HG02588 (cell line): ENCODE measurements at regions not wholly inside any gene's neighbourhood (a gene's known extent, or its start where the extent isn't known, plus 50 kb on each side); places are given as distances from the start of the nearest gene placed in this dataset.

Experiments
- ATAC-seq: cut with Tn5 transposase; IDR thresholded peaks from one replicate; pipeline ENCODE4 v1.9.1; 2021; ENCODE audit warnings: mild to moderate bottlenecking, moderate library complexity; ENCODE audit not compliant: unreplicated experiment

DNA sequence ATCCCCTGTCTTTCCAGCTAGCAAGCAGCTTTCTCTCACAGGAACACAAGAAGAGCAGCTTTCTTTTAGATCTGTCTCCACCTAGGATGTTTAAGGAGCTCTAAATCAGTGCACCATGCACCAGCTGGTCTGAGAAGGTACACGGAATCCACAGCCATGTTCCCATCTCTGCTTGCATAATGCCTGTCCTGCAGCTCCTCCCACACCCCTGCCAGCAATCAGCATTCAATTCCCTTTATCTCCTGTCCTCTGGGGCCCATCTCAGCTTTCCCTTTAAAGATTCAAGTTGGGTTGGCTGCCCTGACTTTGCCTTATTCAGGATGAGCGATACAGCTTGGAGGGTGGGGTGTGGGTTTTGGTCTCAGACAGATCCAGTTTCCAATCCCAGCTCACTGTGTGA, 826.3 kb downstream of the BCL11B start:
- ATAC-seq: no peak

DNA sequence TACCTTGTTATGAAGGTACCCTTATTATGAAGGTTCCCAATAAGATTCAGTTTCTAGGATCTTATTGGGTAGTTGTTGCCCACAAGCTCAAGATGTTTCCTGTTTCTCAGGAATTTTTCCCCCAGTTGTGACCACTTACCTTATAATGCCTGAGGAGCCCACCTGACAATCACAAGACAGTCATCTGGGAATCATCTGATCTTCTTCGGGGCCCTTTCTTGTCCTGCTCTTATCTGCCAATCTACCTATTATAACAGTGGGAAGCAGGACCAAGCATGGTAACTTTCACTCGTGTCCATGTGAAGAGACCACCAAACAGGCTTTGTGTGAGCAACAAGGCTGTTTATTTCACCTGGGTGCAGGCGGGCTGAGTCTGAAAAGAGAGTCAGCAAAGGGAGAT, 825.5 kb downstream of the BCL11B start:
- no peak for ATAC-seq

DNA sequence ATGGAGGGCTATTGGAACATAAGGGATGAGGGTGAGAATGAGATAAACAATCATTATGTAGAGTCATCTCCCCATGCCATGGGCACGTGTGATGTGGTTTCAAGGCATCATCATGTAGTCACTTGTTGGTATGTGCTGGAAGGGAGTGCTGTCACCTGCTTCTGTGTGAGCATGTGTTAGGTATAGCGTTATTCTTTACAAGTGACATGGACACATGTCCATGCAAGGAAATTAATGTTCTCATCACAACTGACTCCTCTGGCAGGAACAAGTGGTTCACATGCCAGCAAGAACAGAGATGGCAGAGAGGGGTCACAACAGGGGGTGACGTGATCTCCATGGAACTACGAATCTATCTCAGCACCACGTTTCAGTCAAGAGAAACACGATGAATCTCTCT, 815.8 kb downstream of the BCL11B start:
- no peak for ATAC-seq

DNA sequence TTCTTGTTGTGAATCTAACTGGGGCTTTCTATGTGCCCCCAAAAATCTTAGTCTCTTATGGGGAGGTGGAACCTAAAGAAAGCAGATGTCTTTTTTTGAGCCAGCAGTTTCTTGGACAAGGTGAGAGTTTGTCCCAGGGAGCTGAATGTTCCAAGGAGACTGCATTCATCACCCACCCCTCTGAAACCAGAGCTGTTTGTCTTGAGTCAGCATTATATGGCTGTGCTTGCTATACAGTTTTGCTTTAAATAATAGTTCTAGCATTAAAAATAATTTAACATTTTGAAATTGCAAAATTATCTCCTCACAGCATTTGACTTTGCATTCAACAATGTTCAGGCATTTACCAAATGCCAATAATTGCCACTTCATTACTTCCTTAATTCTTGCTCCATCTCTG, 813.3 kb downstream of the BCL11B start:
- no peak for ATAC-seq

DNA sequence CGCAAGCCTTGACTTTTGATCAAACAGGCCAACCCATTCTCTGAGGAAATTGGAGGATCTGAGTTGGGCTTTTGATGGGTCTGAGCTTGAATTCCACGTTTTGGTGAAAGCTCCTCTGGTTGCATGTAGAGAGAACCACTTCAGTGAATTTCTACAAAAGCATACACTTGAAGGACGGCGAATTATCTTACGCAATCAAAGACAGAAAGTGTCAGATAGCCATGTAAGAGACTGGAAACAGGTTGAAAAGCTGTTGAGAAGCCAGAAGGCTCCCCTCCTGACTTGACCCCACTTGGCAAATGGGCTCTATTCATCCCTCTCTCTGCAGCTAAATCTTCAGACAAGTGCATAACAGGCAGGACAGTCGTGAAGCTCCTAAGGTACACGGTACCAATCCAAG, 809.1 kb downstream of the BCL11B start:
- ATAC-seq: no peak

DNA sequence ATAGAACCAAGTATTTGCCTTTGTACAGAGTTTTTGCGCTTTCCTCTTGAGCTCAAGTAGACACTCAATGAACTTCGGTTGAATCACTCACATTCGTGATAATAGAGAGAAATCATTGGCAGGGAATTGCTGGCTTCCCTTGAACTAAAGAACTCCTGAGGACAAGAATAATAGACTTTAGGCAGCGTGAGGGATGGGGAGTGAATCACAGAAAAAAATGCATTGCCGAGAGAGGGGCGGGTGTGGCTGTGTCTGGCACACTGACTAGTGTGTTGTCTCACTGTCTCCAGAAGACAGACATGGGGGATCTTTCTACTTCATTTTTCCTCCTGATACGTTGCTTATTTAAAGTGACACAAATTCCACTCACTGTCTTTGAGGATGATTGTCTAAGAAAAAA, 805.2 kb downstream of the BCL11B start:
- no peak for ATAC-seq

DNA sequence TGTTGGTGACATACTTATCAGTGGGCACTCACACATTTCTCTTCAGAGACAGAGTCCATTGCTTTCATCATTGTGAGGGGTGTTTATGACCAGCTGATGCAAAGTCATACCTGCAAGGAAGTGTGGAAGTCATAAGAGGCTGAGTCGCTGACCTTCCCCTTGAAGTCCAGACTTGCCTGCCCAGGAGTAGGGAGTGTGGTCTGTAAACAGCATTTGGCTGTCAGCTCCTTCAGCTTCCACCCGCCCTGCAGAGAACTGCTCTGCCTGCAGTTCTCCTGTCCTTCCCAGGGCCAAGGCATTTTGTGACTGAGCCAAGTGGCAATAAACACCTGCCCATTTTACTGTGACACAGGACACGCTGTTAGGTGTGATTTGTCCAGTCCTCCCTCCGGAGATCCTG, 801.3 kb downstream of the BCL11B start:
- no peak for ATAC-seq

DNA sequence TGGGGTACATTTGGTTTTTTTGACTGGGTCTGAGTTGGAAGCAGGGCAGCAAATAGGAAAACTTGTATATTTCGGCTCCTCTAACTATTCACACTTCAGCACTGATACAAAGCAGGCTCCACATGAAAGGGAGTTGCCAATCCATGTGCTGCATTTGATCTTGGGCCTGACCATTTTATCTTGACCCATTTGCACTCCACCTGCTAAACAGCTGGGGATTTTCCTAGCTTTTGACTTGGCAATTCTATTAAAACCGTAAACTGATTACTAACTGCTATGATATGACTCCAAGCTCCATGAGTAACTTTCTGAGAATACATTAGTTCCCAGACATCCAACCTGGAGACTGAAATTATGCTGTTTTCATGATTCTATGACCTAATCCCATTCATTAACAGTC, 797.1 kb downstream of the BCL11B start:
- ATAC-seq: no peak

DNA sequence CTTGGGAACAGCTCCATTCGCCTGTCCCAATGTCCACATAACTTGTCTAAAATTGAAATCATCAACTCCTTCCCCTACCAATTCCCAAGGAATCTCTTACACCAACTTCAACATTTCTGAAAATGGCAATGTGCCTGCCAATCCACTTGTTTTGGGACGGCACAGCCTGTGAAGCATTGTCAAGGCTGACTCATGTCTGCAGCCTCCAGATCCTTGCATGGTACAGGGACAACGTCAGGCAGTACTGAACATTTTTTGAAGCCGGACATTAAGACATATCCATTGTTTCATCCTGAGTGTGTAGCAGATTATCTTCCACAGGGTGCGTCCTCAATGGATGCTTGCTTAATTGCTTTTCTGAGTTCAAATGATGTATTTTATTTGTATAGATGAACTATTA, 794.1 kb downstream of the BCL11B start:
- no peak for ATAC-seq

DNA sequence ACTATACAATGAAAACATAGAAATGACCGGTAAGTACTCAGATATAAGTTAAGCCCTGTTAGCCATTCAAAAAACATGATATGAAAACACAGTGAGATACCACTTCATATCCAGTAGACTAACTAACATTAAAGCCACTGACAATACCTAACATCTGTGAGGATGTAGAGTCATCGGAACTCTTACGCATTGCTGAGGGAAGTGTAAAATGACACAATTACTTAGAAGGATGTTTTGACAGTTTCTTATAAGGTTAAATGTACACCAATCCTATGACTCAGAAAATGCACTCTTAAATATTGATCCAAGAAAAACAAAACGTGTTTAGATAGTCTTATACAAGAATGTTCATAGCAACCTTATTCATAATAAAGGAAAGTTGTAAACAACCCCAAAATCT, 782.9 kb downstream of the BCL11B start:
- ATAC-seq: no peak

DNA sequence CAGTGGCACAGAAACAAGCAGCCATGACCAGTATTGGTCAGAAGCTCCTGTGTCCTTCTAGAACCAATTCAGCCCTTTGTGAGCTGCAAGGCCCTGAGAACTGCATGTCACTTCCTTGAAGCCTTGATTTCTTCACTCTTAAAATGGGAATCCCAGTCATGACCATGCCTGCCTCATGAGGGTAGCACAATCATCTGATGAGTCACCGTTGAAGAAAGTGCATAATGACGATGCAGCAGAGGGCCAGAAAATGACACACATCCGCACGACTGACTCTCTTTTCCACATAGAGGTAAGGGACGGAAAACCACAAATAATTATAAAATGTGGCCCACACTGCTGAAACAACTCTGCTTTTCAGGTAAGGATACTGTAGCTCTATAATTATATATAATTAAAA, 777.4 kb downstream of the BCL11B start:
- no peak for ATAC-seq

DNA sequence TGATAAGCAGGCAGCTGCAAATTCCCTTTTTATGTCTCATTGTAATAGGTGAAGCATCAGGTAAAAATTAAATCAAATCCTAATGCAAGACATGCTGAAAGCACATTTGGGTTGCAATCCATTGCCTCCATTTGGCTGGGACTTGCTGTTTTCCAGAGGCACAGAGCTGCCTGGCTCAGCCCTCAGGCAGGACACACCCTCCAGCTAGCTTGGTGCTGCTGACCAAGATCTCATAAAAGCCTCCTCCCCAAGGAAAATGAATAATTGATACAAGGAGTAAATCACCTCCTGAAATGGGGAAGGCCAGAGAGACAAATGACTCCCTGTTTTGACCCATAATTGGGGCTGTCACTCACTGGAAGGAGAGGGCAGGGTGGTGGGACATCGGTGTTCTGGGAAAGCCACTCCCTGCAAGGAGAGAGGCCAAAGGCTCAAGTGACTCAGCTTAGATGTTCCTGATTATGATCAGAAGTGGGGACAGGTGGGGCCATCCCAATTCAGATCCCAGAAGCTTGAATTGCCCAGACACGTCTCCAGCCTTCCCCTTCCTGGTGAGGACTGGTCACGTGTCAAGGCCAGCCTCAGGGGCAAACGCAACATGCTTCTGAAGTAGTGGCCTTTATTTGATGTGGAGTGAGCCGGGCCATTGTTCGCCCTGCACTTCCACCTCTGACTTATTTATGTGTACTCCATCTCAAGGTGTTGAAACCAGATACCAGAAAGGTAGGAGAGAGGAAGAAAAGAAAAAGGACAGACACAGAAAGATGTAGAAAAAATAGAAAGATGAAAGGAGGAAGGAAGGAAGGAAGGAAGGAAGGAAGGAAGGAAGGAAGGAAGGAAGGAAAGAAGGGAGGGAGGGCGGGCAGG, 773.7 kb downstream of the BCL11B start:
- ATAC-seq: no peak

DNA sequence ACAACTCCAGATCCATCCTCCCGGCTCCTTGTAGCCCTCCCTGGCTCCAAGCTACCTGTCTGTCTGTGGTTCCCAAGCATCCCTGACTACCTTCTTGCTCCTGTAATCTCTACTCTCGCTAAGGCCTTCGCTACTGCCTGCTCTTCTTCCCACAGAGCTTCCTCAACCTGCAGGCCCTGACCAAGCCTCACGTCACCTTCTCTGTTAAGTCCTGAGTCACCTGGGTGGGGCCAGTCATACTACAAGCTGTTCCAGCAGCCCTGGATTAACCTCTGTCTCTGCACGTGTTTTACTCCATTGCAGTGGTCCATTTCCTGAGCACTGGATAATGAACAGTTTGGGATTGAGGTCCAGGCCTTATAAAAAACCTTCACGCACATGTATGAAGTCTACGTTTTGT, 770.7 kb downstream of the BCL11B start:
- no peak for ATAC-seq

DNA sequence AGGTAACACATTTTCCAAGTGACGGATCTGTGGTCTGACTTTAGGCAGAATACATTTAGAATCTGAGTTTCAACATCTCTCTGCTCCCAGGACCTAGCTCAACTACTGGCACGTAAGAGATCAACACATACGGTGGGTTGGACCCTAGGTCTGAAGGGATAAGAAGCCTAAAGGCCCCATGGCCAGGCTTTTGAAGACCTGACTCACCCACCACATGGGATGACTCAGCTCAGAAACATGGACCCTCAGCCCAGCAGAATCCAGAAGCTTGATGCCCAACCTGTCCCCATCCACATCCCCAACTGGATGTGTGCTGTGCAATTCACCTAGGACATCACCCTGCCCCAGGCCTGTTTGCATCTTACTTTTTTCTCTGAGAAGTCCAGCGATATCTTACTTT, 770.2 kb downstream of the BCL11B start:
- ATAC-seq: no peak

DNA sequence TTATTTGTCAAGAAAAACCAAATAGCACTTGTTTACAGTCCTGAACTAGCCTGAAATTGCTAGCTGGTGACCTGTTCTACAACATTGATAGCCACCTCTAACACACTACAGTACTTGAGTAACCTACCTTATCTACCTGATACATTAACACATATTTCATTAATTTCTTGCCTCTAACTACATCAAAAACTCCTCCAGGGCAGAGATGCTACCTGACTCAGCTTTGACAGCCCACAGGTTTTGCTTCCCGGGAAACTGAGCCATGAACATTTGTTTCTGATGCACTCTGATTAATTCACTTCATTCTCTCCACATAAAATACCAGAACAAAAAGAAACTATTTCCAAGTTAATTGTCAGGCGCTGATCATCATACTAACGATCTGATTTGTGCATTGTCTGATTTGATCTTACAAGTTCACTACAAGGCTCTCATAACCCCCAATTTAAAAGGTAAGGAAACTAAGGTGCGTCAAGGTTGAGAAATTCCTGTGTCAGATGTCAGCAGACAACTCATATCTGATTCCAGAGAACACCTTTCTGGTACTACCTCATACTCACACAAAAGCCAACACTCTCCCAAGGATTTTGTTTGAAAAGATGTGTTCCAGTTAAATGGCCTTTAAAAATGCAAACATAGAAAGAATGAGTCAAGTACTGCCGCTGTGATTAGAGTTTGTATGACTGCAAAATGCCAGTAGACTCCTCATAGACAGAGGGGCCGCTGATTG, 768.7 kb downstream of the BCL11B start:
- no peak for ATAC-seq

DNA sequence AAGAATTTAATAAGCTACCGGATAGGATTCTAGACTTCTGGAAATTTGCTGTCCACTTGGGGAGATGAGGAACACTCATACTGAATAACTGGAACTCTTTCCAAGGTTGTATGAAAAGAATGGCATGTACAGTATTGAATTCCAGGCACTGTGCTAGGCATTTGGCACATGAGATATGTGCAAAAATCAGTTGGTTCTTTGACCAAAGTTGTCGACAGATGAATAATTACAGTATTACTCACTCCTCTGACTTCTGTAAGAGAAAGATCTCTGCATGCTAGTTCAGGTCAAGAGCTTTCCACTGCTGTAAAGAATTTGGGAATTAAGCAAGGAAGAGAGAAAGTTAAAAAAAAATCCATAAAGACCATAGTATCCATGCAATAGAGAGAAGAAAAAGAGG, 764.7 kb downstream of the BCL11B start:
- ATAC-seq: no peak

DNA sequence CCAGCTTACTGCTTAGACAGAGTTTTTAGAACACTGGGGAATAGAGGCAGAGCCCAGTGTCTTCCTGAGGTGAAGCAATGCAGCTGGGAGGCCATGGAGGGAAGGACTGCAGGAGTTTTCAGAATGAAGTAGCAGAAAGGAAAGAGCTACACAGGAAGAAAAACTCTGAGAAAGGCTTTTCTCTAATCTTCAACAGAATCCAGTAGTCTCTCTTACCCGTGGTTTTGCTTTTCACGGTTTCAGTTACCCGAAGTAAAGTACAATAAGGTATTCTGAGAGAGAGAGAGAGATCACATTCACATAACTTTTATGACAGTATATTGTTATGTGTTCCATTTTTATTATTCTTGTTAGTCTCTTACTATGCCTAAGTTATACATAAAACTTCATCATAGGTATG, 761.6 kb downstream of the BCL11B start:
- ATAC-seq: no peak

DNA sequence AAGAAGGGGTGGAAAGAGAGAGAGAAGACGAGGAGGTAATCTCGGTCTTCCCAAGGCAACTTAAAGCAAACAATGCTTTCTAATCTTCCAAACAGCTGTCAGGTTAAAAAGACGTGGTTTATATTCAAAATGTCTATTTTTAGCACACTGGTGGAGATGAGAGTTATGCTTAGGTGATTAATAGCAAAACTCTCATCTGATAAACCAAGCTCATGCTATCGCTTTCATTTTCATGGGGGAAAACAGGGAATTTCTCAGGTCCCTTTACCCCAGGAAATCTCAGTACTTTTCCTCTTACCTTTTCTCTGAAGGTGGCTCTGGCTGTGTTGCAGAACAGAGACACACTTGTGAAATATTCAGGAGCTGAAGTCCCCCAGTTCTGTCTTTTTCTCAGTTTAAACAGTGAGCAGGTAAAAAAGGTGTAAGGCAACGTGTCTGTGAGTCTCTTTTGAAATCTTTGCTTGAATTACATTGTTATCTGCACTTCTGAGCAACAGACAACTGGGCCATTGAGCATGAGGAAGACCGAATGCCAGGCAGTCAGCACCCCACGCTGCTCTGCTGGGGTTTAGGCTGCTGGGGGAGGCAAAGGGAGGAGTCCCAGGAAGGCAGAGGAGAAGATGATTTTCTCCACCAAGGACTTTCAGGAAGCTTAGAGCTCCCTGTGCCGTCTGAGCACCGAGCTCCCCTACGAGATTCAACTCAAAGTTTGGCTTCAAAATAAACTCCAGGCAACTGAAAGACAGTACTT, 759.3 kb downstream of the BCL11B start:
- no peak for ATAC-seq

DNA sequence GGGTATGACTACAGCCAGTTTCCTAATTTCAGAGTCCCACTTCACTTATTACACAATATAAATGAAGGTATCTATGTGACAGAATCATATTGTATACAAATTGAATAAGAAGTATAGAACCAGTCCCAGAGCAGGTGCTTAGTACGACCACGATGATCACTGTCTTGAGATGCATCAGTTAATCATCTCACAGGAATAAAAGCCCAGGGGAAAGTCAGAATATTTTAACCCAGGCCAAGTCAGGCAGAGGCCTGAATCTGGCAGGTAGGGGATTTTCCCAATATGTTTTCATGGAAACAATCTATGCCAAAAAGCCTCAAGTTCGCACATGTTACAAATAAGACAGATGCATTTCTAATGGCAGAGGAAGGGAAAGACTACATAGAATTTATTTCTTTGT, 758.4 kb downstream of the BCL11B start:
- ATAC-seq: no peak

DNA sequence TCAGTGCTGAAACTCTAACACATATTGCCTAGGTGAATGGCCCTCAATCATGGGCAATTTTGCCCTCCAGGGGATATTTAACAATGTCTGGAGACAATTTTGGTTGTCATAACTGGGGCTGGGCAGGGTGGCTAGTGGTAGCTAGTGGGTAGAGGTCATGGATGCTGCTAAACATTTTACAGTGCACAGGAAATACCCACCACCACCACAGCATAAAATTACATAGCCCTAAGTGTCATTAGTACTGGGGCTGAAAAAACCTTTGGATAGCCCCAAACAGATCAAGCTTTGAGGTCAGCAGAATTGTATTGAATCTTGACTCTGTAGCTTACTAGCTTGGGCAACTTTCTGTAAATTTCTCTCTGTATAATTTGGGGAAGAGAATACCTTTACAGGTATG, 758.0 kb downstream of the BCL11B start:
- ATAC-seq: no peak

DNA sequence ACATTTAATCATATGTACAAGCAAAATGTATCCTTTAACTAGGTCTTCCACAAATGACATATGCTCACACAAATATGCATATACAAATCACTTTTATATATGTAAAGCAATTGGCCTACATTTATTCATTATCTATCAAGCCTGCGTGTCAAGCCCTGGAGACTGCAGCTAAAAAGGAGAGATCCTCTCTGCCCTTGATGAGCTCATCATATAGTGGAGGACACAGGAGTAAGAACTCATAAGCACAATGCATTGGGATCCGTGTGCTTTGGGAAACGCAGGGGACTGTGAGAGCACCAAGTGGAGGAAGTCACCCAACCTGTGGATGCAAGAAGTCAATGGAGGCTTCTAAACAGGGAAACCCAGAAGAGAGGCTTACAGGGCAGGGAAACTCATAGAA, 735.7 kb downstream of the BCL11B start:
- ATAC-seq: no peak

DNA sequence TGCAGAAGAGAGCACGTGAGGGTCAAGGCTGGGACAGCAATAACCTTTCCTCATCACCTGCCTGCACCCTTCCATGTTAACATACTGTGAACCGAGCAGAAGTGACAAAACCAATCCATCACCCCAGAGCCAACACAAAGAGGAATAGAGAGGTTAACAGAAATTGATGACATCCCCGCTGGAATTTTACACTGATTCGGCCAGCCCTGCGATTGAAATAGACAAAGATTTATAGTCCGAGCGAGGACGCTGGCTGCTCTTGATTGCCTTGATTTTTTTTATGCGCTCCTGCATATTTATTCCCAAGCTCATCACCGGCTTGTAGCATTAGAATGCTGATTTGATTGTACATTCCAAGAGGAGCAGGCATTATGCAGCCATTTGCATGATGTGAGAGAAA, 729.7 kb downstream of the BCL11B start:
- no peak for ATAC-seq
